22Rv1 (cell line): ENCODE measurements at regions not wholly inside any gene's neighbourhood (a gene's known extent, or its start where the extent isn't known, plus 50 kb on each side); places are given as distances from the start of the nearest gene placed in this dataset.

ENCODE experiments used
- H3K27ac ChIP-seq: fragments of 450-650 bp; 2 replicates; pipeline ENCODE4 v1.5.1; 2017
- ZFX ChIP-seq: fragments of 450-650 bp; IDR thresholded peaks from 2 replicates; pipeline ENCODE4 v1.6.1; 2017; ENCODE audit warnings: antibody characterized with exemption, borderline replicate concordance
- TF ChIP-seq, protein P1 (sequence below): fragments of 450-650 bp; IDR thresholded peaks from 2 replicates; pipeline ENCODE4 v1.5.1; 2017; ENCODE audit warnings: mild to moderate bottlenecking

DNA sequence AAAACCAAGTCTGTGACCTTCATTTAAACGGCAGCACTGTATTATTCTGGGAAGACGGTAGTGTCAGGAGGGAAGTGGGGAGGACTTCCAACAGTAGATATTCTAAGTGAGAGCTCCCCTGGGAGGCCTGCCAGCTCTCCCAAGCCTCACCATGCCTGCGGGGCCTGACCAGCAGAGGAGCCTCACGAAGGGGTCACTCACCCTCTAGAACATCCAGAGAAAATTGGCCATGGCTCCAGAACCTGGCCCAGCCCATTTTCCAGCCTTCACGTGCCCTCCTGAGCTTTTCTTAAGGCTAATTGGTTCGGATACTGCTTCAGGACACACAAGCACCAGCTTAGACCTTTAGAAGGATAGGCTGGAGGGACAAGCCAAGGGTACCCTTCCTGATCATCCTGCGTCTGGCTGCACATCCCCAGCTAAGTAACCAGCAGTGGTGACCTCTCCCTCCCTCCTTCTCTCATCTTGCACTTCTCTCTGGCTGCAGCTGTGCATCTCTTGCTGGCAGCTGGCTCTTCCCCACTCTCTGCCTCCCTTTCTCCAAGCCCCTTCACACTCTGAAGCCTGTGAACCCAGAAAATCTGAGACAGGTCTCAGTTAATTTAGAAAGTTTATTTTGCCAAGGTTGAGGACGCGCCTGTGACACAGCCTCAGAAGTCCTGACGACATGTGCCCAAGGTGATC, 120.1 kb upstream of the PKDCC start:
- TF ChIP-seq, protein P1, sequence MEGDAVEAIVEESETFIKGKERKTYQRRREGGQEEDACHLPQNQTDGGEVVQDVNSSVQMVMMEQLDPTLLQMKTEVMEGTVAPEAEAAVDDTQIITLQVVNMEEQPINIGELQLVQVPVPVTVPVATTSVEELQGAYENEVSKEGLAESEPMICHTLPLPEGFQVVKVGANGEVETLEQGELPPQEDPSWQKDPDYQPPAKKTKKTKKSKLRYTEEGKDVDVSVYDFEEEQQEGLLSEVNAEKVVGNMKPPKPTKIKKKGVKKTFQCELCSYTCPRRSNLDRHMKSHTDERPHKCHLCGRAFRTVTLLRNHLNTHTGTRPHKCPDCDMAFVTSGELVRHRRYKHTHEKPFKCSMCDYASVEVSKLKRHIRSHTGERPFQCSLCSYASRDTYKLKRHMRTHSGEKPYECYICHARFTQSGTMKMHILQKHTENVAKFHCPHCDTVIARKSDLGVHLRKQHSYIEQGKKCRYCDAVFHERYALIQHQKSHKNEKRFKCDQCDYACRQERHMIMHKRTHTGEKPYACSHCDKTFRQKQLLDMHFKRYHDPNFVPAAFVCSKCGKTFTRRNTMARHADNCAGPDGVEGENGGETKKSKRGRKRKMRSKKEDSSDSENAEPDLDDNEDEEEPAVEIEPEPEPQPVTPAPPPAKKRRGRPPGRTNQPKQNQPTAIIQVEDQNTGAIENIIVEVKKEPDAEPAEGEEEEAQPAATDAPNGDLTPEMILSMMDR: no peak
- no peak for TF ChIP-seq ZFX
- no peak overlapping the region for H3K27ac ChIP-seq

DNA sequence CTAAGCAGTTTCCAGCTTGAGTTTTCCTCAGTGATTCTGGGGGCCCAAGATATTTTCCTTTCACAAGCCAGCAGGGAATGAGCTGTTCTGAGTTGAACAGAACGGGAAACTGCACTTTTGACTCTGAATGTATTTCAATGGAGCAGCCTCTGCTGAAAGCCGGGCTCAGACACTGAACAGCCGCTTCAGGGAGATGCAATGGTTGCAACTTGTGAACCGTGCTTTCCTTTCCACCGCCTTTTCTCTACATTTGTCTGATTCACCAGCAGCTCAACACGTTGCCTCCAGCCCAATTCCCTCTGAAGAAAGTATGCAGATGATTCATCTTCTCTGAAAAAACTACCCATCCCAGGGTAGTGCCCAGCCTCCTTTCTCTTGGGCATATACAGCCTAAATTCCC, 119.3 kb upstream of the PKDCC start:
- TF ChIP-seq ZFX: no peak
- TF ChIP-seq, protein P1: no peak
- no peak overlapping the region for H3K27ac ChIP-seq

DNA sequence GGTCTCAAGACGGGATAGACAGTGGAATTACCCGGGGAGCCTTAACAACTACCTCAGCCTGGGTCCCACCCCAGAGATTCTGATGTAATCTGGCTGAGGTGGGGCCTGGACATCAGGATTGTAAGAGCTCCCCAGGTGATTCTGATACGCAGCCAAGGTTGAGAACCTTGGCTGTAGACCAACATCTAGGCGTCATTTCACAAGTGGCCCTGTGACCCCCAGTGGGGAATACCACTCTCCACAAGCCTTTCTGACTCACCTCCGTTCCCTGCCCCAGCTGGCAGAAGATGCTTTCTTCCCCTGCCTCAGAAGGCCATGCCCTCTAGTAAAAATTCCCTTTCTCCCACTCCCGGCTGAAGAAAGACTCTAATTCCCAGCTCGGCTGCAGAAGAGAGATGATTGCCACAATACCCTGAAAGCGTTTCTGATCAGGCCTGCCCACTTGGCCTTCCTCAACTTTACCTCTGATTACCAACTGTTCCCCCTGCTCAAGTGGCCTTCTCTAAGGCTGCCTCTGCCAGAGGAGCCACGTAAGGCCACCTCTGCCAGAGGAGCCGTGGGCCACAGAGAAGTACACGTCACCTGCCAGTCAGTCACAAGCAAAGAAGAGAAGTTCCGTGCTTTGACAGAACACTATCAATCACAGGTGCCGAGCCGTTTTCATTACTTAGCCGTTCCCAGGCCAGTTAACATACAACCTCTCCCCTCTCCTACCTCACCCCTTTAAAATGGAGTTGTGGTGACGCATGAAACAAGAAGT, 116.8 kb upstream of the PKDCC start:
- no peak overlapping the region for H3K27ac ChIP-seq

DNA sequence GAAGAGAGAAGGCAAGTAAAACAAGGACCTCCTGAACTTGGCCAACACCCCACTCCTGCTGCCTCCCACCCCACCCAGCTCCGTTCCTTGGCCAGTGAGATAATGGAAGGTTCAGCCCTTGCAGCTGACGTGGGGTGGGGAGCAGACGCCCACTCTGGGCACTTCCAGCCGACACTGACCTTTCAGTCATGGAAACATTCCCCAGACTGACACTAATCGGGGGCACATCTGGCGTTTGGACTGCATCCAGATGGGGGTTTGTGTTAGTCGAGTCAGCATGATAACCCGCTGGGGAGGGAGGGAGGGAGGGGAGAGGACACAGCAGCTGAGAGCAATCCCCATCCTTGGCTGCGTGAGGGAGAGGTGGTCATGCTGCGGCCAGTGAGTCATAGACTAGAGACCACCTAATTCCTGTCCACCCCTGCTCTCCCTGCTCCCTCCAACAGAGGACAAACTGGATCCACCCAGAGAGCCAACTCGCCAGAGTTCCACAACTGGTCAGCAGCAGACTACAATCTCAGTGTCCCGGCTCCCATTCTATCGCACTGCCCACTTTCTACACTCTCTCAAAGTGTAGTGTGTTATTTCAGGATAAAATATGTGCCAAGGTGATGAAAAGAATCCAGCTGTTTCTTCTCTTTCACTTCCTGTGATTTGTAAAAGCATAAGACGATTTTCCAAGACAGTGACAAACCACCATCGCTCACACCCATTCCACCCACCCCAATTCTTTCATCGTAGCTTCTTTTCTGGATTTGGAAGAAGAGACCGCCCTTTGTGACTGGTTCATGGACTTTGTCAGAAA, 115.4 kb upstream of the PKDCC start:
- TF ChIP-seq, protein P1: no peak
- TF ChIP-seq ZFX: no peak
- no peak overlapping the region for H3K27ac ChIP-seq

More for the DNA sequence above, 116.8 kb upstream of the PKDCC start:
- TF ChIP-seq, protein P1: no peak
- no peak for TF ChIP-seq ZFX

DNA sequence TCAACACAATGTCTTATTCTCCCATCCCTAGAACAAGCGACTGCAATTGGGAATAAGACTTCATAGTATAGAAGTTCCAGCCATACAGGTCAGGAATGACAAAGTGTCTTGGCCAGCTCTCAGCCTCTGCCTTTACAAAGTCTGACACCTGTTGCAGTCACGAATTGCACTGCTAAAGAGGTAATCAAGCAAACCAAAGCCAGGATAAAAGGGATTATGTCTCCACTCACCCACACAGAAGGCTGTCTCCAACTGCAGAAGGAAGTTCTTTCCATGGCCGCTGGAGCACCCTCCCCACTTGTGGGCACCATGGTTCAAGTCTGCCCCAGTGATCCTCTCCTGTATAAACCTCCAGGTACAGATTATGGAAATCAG, 114.8 kb upstream of the PKDCC start:
- no peak for TF ChIP-seq ZFX
- TF ChIP-seq, protein P1: no peak
- H3K27ac ChIP-seq: no peak overlapping the region

DNA sequence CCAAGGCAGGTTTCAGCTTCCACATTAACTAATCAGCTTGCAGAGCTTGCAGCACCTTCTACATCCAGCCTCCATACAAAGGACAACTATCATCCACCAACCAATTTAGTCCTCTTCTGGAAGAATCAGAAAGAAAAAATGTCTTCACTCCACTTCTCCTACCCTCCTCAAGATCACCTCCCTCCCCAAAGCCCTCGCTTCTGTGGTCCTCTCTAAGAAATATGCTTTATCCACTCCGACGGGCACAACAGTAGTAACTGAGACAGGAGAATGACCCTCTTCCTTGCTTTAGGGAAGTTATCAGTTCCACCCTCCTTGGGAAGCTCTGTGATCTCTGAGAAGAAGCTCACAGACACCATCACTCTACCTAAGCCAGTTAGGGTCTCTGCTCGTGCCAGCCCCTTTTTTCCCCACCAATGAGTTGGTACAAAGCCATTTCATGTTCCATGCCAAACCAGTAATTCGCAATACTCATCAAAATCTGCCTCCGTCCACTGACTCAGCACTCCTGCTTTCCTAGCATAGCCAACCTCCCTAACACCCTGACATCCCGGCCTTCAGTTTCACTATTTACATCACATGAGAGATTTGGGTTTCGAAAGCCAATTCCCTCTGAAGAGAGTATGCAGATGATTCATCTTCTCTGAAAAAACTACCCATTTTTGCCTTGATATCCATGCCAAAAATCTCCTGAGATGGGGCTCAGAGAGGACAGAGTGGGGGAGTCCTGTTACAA, 114.1 kb upstream of the PKDCC start:
- no peak for TF ChIP-seq ZFX
- TF ChIP-seq, protein P1: no peak
- H3K27ac ChIP-seq: no peak overlapping the region
